Lower leg skin (tissue), 3 donors: ENCODE measurements at regions not wholly inside any gene's neighbourhood (a gene's known extent, or its start where the extent isn't known, plus 50 kb on each side); places are given as distances from the start of the nearest gene placed in this dataset.

ENCODE experiments used
- POLR2A ChIP-seq, 2 donors: fragments of 450-650 bp; IDR thresholded peaks; one replicate each; pipeline ENCODE4 v1.6.1; 2016 to 2017; ENCODE audit warnings: antibody characterized with exemption in 2 of 2, mild to moderate bottlenecking in 1 of 2, moderate library complexity in 1 of 2
- TF ChIP-seq, protein P1 (sequence below), 3 donors: fragments of 450-650 bp; IDR thresholded peaks; one replicate each; pipeline ENCODE4 v1.5.1; 2016; ENCODE audit warnings: antibody characterized with exemption in 3 of 3, mild to moderate bottlenecking in 3 of 3, moderate library complexity in 2 of 3

DNA sequence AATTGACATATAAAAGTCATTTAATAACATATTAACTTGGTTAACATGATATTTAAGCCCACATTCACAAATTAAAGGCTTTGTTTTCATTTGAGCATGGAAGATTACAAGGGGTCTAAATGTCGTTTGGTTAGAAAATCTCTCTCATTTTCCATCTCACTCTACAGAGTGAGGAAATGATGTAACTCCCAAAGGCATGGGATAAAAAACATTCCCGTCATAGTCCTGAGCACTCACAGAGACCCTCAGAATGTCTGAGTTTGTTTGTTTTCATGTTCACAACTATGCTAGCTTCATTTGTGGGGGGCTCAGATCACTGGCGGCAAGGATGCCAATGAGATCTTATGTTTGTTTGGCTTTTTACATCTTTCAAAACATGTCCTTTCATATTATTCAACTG, 307.5 kb downstream of the TBC1D4 start:
- TF ChIP-seq, protein P1, sequence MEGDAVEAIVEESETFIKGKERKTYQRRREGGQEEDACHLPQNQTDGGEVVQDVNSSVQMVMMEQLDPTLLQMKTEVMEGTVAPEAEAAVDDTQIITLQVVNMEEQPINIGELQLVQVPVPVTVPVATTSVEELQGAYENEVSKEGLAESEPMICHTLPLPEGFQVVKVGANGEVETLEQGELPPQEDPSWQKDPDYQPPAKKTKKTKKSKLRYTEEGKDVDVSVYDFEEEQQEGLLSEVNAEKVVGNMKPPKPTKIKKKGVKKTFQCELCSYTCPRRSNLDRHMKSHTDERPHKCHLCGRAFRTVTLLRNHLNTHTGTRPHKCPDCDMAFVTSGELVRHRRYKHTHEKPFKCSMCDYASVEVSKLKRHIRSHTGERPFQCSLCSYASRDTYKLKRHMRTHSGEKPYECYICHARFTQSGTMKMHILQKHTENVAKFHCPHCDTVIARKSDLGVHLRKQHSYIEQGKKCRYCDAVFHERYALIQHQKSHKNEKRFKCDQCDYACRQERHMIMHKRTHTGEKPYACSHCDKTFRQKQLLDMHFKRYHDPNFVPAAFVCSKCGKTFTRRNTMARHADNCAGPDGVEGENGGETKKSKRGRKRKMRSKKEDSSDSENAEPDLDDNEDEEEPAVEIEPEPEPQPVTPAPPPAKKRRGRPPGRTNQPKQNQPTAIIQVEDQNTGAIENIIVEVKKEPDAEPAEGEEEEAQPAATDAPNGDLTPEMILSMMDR (IDR thresholded peaks at IDR 0.05): no peak
- TF ChIP-seq POLR2A (IDR thresholded peaks at IDR 0.05): no peak
